ENCODE measurements at regions not wholly inside any gene's neighbourhood (a gene's known extent, or its start where the extent isn't known, plus 50 kb on each side); places are given as distances from the start of the nearest gene placed in this dataset.

- H3K4me3 ChIP-seq (ENCODE audit: control insufficient read depth, low read depth, low read length): no peak overlapping the region
- DNase-seq (ENCODE audit: low read depth): peak; percentile 0
- TF ChIP-seq, protein P1, sequence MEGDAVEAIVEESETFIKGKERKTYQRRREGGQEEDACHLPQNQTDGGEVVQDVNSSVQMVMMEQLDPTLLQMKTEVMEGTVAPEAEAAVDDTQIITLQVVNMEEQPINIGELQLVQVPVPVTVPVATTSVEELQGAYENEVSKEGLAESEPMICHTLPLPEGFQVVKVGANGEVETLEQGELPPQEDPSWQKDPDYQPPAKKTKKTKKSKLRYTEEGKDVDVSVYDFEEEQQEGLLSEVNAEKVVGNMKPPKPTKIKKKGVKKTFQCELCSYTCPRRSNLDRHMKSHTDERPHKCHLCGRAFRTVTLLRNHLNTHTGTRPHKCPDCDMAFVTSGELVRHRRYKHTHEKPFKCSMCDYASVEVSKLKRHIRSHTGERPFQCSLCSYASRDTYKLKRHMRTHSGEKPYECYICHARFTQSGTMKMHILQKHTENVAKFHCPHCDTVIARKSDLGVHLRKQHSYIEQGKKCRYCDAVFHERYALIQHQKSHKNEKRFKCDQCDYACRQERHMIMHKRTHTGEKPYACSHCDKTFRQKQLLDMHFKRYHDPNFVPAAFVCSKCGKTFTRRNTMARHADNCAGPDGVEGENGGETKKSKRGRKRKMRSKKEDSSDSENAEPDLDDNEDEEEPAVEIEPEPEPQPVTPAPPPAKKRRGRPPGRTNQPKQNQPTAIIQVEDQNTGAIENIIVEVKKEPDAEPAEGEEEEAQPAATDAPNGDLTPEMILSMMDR (IDR thresholded peaks at IDR 0.05; ENCODE audit: control insufficient read depth, insufficient read depth, low read depth, low read length, missing control alignments): no peak
Measured at GRCh38 chr18:2139691-2140090, 431.6 kb downstream of the METTL4 start.

GRCh38 chr18:2143636-2144035, 427.7 kb downstream of the METTL4 start:
- no peak overlapping the region for H3K4me3 ChIP-seq (ENCODE audit: control insufficient read depth, low read depth, low read length)
- TF ChIP-seq, protein P1 (IDR thresholded peaks at IDR 0.05; ENCODE audit: control insufficient read depth, insufficient read depth, low read depth, low read length, missing control alignments): no peak
- DNase-seq (ENCODE audit: low read depth): no peak

DNA sequence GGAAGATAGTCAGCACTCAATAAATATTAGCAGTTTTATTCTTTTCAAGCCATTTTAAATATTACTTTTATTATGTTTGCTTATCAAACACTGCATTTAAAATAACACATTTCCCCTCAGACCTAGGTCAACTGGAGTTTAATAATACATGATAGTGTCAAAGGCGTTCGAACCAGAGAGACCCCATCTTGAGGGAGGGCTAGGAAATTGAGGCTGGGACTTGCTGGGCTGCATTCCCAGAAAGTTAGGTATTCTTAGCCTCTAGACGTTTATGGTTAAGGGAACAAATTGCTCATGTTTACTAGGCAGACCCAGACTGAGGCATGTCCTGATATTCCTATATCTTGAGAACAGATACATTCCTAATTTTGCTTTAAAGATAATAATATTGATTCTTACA, 426.5 kb downstream of the METTL4 start:
- H3K4me3 ChIP-seq (ENCODE audit: control insufficient read depth, low read depth, low read length): no peak overlapping the region
- no peak for DNase-seq (ENCODE audit: low read depth)
- TF ChIP-seq, protein P1 (IDR thresholded peaks at IDR 0.05; ENCODE audit: control insufficient read depth, insufficient read depth, low read depth, low read length, missing control alignments): no peak

GRCh38 chr18:2146092-2146491, 425.2 kb downstream of the METTL4 start:
- H3K4me3 ChIP-seq (ENCODE audit: control insufficient read depth, low read depth, low read length): no peak overlapping the region
- no peak for DNase-seq (ENCODE audit: low read depth)
- TF ChIP-seq, protein P1 (IDR thresholded peaks at IDR 0.05; ENCODE audit: control insufficient read depth, insufficient read depth, low read depth, low read length, missing control alignments): no peak

DNA sequence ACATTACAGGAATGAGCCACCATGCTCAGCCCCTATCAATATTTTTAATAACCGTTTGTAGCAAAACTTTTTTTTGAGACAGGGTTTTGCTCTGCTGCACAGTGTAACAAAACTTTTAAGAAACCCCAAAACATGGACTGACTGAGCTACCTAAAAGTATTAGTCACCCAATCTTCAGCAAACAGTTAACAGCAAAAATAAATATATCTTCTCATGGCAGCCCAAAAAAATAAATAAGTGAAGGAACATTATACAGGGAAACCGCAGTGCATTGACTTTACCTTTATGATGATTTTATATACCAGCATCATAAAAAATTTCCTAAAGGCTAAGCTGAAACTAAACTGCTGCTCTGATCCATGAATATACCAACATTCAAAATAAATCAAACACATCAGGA, 424.6 kb downstream of the METTL4 start:
- DNase-seq (ENCODE audit: low read depth): no peak
- TF ChIP-seq, protein P1 (IDR thresholded peaks at IDR 0.05; ENCODE audit: control insufficient read depth, insufficient read depth, low read depth, low read length, missing control alignments): no peak
- H3K4me3 ChIP-seq (ENCODE audit: control insufficient read depth, low read depth, low read length): no peak overlapping the region

DNA sequence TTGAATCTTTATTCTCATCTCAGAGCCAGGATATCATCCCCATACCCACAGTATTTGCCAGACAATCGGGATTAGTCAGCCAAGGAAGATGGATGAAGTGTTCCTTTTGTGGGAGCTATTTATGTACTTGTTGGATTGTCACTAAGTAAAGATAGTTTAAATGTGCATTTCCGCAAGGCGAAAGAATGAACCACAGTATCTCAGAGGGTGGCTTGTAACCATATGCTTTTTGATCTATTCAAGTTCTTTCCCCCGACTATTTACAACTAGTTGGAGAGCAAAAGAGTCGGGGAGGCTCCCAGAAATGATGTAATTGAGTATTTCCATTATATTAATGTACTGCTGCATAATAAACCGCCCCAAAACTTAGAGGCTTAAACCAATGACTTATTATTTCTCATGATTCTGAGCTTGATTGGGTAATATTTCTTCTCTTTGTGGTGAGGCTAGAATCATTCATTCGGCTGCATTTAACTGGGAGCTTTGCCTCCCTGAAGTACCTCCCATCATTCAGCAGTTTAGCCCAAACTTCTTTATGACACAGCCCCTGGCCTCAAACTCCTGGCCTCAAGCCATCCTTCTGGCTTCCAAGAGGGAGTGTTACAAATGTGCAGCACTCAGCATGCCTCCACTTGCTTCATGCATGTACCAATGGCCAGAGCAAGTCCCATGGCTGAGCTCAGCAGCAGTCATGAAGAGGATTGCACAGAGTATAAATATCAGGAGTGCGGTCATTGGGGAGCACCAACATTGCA, 423.7 kb downstream of the METTL4 start:
- DNase-seq (ENCODE audit: low read depth): no peak
- no peak overlapping the region for H3K4me3 ChIP-seq (ENCODE audit: control insufficient read depth, low read depth, low read length)
- TF ChIP-seq, protein P1 (IDR thresholded peaks at IDR 0.05; ENCODE audit: control insufficient read depth, insufficient read depth, low read depth, low read length, missing control alignments): no peak

Data from AG09309 (cell line).